DND-41 (cell line): ENCODE measurements at regions not wholly inside any gene's neighbourhood (a gene's known extent, or its start where the extent isn't known, plus 50 kb on each side); places are given as distances from the start of the nearest gene placed in this dataset.

Experiments
- ATAC-seq: fragments of 200-7000 bp; cut with Tn5 transposase; 3 replicates; pipeline ENCODE4 v1.9.1; 2021; ENCODE audit warnings: low read depth; ENCODE audit not compliant: insufficient read depth
- DNase-seq: peaks from one replicate; pipeline ENCODE4 v3.0.0-alpha.2; 2020
- H2AFZ ChIP-seq: 2 replicates; pipeline ENCODE4 v1.6.0; 2012; ENCODE audit warnings: low read depth, low read length
- H3K27ac ChIP-seq: 2 replicates; pipeline ENCODE4 v1.5.1; 2012; ENCODE audit warnings: low read length, inconsistent platforms
- H3K27me3 ChIP-seq: fragments of 200-600 bp; sonication (generic); 2 replicates; pipeline ENCODE4 v1.6.0; 2012; ENCODE audit warnings: low read length, mild to moderate bottlenecking, inconsistent platforms; ENCODE audit not compliant: insufficient read depth, poor library complexity
- H3K36me3 ChIP-seq: 2 replicates; pipeline ENCODE4 v1.5.1; 2012; ENCODE audit warnings: low read length, inconsistent platforms; ENCODE audit not compliant: insufficient read depth
- H3K4me1 ChIP-seq: 2 replicates; pipeline ENCODE4 v1.5.1; 2012; ENCODE audit warnings: mild to moderate bottlenecking, low read length; ENCODE audit not compliant: insufficient read depth
- H3K4me2 ChIP-seq: 2 replicates; pipeline ENCODE4 v1.6.0; 2012; ENCODE audit warnings: mild to moderate bottlenecking, moderate library complexity, low read length, inconsistent platforms; ENCODE audit not compliant: insufficient read depth
- H3K4me3 ChIP-seq, 2 experiments: fragments of 200-600 bp in 1 of 2; shearing (Covaris generic) in 1 of 2; 2 replicates each; pipeline ENCODE4 v1.5.1; 2012 to 2016; ENCODE audit warnings: inconsistent platforms in 2 of 2, low read length in 2 of 2, mild to moderate bottlenecking in 2 of 2, low read depth in 1 of 2, moderate library complexity in 1 of 2
- H3K79me2 ChIP-seq: 2 replicates; pipeline ENCODE4 v1.6.0; 2012; ENCODE audit warnings: low read length, inconsistent platforms; ENCODE audit not compliant: insufficient read depth
- H3K9ac ChIP-seq: 2 replicates; pipeline ENCODE4 v1.6.0; 2012; ENCODE audit warnings: low read depth, mild to moderate bottlenecking, inconsistent platforms, low read length, moderate library complexity
- H3K9me3 ChIP-seq: 2 replicates; pipeline ENCODE4 v1.5.1; 2012; ENCODE audit warnings: low read length, moderate library complexity, mild to moderate bottlenecking, inconsistent platforms; ENCODE audit not compliant: insufficient read depth, severe bottlenecking
- H4K20me1 ChIP-seq: 2 replicates; pipeline ENCODE4 v1.6.0; 2012; ENCODE audit warnings: low read length; ENCODE audit not compliant: insufficient read depth
- EZH2 ChIP-seq: IDR thresholded peaks from 3 replicates; pipeline ENCODE4 v1.6.1; 2012; ENCODE audit warnings: borderline replicate concordance, low read depth, mild to moderate bottlenecking, moderate library complexity, low read length, inconsistent platforms; ENCODE audit not compliant: severe bottlenecking
- TF ChIP-seq, protein P1 (sequence below): IDR thresholded peaks from 2 replicates; pipeline ENCODE4 v1.5.1; 2012; ENCODE audit warnings: borderline replicate concordance, low read length, moderate library complexity, mild to moderate bottlenecking; ENCODE audit not compliant: poor library complexity, severe bottlenecking; ENCODE audit errors: extremely low read depth

DNA sequence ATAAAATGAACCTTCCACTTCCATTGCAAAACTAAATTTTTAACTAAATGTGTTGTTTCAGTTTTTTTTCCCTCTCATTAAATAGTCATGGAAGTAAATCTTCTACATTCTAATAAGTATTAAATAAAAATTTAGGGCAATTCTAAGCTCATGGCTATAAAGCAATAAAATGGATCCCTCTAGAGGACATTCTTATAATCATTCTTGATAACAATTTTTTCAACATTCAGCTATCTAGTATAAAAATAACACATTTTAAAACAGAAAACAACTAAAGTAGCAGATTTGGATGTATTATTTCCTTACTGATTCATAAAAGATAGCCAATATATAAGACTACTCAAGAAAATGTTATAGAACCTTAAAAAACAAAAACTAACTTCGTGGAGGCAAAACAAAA lies 393.1 kb downstream of the PLOD2 start:
- Histone ChIP-seq H4K20me1 (no peaks in the 10 kb centered on the region), H3K27ac (no peak overlapping the region), H3K9me3 (no peaks in the 10 kb centered on the region), H3K4me2 (no peak overlapping the region), H3K4me3 (no peak overlapping the region), H3K4me1 (no peaks in the 10 kb centered on the region), H3K27me3 (no peaks in the 10 kb centered on the region), H2AFZ (no peak overlapping the region), H3K36me3 (no peaks in the 10 kb centered on the region), H3K9ac (no peak overlapping the region), H3K79me2 (no peaks in the 10 kb centered on the region)
- DNase-seq, result no peak
- TF ChIP-seq, protein P1, sequence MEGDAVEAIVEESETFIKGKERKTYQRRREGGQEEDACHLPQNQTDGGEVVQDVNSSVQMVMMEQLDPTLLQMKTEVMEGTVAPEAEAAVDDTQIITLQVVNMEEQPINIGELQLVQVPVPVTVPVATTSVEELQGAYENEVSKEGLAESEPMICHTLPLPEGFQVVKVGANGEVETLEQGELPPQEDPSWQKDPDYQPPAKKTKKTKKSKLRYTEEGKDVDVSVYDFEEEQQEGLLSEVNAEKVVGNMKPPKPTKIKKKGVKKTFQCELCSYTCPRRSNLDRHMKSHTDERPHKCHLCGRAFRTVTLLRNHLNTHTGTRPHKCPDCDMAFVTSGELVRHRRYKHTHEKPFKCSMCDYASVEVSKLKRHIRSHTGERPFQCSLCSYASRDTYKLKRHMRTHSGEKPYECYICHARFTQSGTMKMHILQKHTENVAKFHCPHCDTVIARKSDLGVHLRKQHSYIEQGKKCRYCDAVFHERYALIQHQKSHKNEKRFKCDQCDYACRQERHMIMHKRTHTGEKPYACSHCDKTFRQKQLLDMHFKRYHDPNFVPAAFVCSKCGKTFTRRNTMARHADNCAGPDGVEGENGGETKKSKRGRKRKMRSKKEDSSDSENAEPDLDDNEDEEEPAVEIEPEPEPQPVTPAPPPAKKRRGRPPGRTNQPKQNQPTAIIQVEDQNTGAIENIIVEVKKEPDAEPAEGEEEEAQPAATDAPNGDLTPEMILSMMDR, result no peak
- no peak for TF ChIP-seq EZH2
- ATAC-seq, result no peak

DNA sequence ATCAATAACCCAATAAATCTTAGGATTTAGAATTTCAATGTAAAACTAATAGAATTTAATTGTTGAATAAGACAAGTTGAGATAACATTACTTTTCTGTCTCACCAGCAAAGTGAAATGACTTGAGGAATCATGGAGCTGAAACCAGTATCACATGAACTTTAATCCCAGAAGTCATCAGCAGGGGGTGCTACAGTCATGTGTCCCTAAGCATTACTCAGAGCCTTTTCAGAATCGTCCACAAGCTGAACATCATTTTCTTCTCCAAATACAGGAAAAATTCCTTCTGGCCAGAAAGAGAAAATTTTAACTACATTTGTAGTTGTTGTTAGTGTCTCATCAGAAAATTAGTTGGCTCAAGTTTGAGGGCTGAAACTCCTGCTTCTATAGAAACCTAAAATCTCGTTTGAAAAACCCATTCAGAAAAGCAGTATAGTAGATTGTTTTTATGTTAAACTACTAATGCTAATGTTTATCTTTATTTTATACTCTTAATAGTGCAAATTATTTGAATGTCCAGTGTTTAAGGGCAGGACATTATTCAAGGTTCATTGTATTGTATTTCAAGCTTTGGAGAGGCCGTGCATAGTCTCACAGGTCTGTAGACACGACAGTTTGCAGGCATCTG lies 384.1 kb downstream of the PLOD2 start:
- no peak overlapping the region for H3K27ac ChIP-seq
- H3K9me3 ChIP-seq, result no peaks in the 10 kb centered on the region
- H2AFZ ChIP-seq, result no peak overlapping the region
- no peak overlapping the region for H3K4me3 ChIP-seq
- H3K4me2 ChIP-seq, result no peak overlapping the region
- peak; percentile 45; the same call in 1 of the 3 replicates for ATAC-seq
- TF ChIP-seq, protein P1, result peak; percentile 70
- TF ChIP-seq EZH2, result no peak
- H4K20me1 ChIP-seq, result no peaks in the 10 kb centered on the region
- H3K79me2 ChIP-seq, result no peaks in the 10 kb centered on the region
- H3K4me1 ChIP-seq, result no peaks in the 10 kb centered on the region
- DNase-seq, result peak; percentile 29
- no peak overlapping the region for H3K9ac ChIP-seq
- no peaks in the 10 kb centered on the region for H3K27me3 ChIP-seq
- no peaks in the 10 kb centered on the region for H3K36me3 ChIP-seq

DNA sequence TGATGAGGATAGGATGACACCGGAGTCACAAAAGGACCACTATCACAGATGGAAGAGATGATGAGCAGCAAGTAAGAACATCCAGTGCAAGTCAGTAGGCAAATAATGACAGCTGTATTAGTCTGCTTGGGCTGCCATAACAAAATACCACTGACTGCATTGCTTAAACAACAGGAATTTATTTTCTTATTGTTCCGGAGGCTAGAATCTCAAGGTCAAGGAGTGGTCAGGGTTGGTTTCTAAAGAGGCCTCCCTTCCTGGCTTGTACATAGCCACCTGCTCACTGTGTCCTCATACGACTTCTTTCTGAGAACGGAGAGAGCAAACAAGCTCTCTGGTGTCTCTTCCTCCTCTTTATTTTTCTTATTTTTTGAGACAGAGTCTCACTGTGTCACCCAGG lies 380.7 kb downstream of the PLOD2 start:
- Histone ChIP-seq H3K4me2 (no peak overlapping the region), H3K27ac (no peak overlapping the region), H4K20me1 (no peaks in the 10 kb centered on the region), H2AFZ (no peak overlapping the region), H3K9ac (no peak overlapping the region), H3K79me2 (no peaks in the 10 kb centered on the region), H3K4me3 (no peak overlapping the region), H3K27me3 (peaks cover 4% of the 10 kb centered on the region), H3K4me1 (no peaks in the 10 kb centered on the region), H3K9me3 (no peaks in the 10 kb centered on the region), H3K36me3 (no peaks in the 10 kb centered on the region)
- TF ChIP-seq, protein P1, result no peak
- TF ChIP-seq EZH2, result no peak
- DNase-seq, result no peak
- ATAC-seq, result no peak

DNA sequence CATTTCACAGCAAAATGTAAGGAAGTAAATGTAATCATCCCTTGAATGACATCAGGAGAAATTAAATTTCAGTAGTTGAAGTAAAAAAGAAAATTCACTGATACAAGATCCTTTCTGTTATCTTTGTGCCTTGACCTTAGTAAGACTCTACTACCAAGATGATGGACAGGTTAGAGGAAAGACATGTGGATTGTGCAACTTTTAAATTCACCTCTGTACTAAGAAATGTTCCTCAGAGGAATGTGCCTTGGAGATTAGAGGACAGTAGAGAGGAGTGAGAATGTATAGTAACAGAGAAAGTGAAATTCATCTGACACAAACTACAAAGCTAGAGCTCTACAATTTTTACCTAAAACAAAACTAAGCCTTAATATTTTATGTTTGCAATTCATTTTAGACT lies 375.3 kb downstream of the PLOD2 start:
- Histone ChIP-seq H3K4me3 (no peak overlapping the region), H3K36me3 (no peaks in the 10 kb centered on the region), H3K9ac (no peak overlapping the region), H3K27me3 (peaks cover 4% of the 10 kb centered on the region), H3K9me3 (no peaks in the 10 kb centered on the region), H3K4me1 (no peaks in the 10 kb centered on the region), H4K20me1 (no peaks in the 10 kb centered on the region), H3K4me2 (no peak overlapping the region), H3K27ac (no peak overlapping the region), H2AFZ (no peak overlapping the region), H3K79me2 (no peaks in the 10 kb centered on the region)
- ATAC-seq (no peak), DNase-seq (no peak)
- TF ChIP-seq EZH2, result no peak
- TF ChIP-seq, protein P1, result no peak
